Suprapubic skin (tissue), 4 donors: ENCODE measurements at regions not wholly inside any gene's neighbourhood (a gene's known extent, or its start where the extent isn't known, plus 50 kb on each side); places are given as distances from the start of the nearest gene placed in this dataset.
"Not testable (repeated sequence)": the region's sequence is repeated elsewhere in the genome, so short reads cannot be mapped to it uniquely, and the experiment has no call there.

Experiments used
- DNase-seq, 2 donors: peaks; one replicate each; pipeline ENCODE4 v3.0.0-alpha.2; 2019; ENCODE audit warnings: low spot score in 2 of 2
- H3K27ac ChIP-seq: fragments of 200-600 bp; sonication (generic); one replicate; pipeline ENCODE4 v1.5.1; 2019
- H3K27me3 ChIP-seq: fragments of 200-600 bp; sonication (generic); one replicate; pipeline ENCODE4 v1.5.1; 2019
- H3K36me3 ChIP-seq: fragments of 200-600 bp; sonication (generic); one replicate; pipeline ENCODE4 v1.5.1; 2019
- H3K4me1 ChIP-seq: fragments of 200-600 bp; sonication (generic); one replicate; pipeline ENCODE4 v1.5.1; 2019
- H3K4me3 ChIP-seq: fragments of 200-600 bp; sonication (generic); one replicate; pipeline ENCODE4 v1.5.1; 2019; ENCODE audit warnings: mild to moderate bottlenecking
- H3K9me3 ChIP-seq: fragments of 200-600 bp; sonication (generic); one replicate; pipeline ENCODE4 v1.5.1; 2019
- EP300 ChIP-seq: sonication (generic); formaldehyde crosslinking; IDR thresholded peaks from one replicate; pipeline ENCODE4 v1.6.1; 2017; ENCODE audit warnings: antibody characterized with exemption
- POLR2A ChIP-seq, 2 donors: fragments of 450-650 bp; IDR thresholded peaks; one replicate each; pipeline ENCODE4 v1.6.1; 2017; ENCODE audit warnings: antibody characterized with exemption in 2 of 2, mild to moderate bottlenecking in 2 of 2, moderate library complexity in 2 of 2
- POLR2AphosphoS5 ChIP-seq, 3 donors: sonication (generic); formaldehyde crosslinking; IDR thresholded peaks; one replicate each; pipeline ENCODE4 v1.6.1; 2017; ENCODE audit warnings: antibody characterized with exemption in 3 of 3
- WGBS: methylation state at CpG from one replicate; pipeline ENCODE4 v1.1.5; 2018; 5-methylcytosine and 5-hydroxymethylcytosine counted together
- TF ChIP-seq, protein P1 (sequence below), 2 donors: fragments of 200-600 bp in 1 of 2; fragments of 450-650 bp in 1 of 2; sonication (generic) in 1 of 2; IDR thresholded peaks; one replicate each; pipeline ENCODE4 v1.5.1; 2016 to 2019; ENCODE audit warnings: antibody characterized with exemption in 2 of 2, mild to moderate bottlenecking in 1 of 2, moderate library complexity in 1 of 2

DNA sequence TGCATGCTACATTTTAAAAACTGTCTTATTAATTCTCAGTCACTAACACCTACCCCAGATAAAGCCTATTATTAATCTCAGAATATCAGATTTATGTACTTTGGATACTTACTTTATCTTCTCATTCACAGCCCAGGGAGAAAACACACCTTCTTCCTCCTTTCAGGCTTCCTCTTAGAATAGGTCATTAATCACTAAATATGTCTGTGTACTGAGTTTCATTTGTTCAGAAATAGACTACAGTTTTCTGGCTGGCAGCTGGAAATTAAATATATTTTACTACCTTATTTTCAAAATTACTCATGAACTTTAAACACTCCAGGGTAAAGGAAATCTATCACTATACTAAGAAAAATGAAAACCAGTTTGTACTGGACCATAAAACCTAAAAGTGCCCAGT is 147.7 kb upstream of the DST start:
- TF ChIP-seq, protein P1, sequence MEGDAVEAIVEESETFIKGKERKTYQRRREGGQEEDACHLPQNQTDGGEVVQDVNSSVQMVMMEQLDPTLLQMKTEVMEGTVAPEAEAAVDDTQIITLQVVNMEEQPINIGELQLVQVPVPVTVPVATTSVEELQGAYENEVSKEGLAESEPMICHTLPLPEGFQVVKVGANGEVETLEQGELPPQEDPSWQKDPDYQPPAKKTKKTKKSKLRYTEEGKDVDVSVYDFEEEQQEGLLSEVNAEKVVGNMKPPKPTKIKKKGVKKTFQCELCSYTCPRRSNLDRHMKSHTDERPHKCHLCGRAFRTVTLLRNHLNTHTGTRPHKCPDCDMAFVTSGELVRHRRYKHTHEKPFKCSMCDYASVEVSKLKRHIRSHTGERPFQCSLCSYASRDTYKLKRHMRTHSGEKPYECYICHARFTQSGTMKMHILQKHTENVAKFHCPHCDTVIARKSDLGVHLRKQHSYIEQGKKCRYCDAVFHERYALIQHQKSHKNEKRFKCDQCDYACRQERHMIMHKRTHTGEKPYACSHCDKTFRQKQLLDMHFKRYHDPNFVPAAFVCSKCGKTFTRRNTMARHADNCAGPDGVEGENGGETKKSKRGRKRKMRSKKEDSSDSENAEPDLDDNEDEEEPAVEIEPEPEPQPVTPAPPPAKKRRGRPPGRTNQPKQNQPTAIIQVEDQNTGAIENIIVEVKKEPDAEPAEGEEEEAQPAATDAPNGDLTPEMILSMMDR (IDR thresholded peaks at IDR 0.05) = no peak
- TF ChIP-seq POLR2AphosphoS5 (IDR thresholded peaks at IDR 0.05) (no peak), POLR2A (IDR thresholded peaks at IDR 0.05) (no peak), EP300 (no peak)
- H3K27ac ChIP-seq = no peak overlapping the region
- H3K4me3 ChIP-seq = no peak overlapping the region
- DNase-seq = no peak
- H3K36me3 ChIP-seq = no peaks in the 10 kb centered on the region
- no peaks in the 10 kb centered on the region for H3K9me3 ChIP-seq
- H3K4me1 ChIP-seq = peaks cover 3% of the 10 kb centered on the region
- no peaks in the 10 kb centered on the region for H3K27me3 ChIP-seq

DNA sequence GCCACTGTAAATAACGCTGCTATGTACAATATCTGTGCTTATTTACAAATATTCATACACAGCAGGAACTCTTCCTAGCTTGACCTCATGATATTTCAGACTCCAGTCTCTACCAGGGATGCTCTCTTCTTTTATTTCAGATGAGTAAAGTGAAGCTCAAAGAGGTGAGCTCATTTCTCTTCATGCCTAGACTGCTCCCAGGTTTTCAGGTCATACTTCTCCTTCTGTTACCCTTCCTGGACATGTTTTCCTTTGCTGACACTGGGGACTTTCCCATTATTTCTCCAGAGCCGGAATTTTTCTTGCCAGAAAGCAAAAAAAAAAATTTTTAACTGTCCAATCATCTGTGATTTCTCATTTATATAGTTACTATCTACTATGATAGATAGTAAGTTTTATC is 147.2 kb upstream of the DST start:
- Histone ChIP-seq H3K4me3 (no peak overlapping the region), H3K36me3 (no peaks in the 10 kb centered on the region), H3K4me1 (peaks cover 3% of the 10 kb centered on the region), H3K27ac (no peak overlapping the region), H3K27me3 (no peaks in the 10 kb centered on the region), H3K9me3 (no peaks in the 10 kb centered on the region)
- TF ChIP-seq, protein P1 (IDR thresholded peaks at IDR 0.05) = no peak
- TF ChIP-seq POLR2AphosphoS5 (IDR thresholded peaks at IDR 0.05) = no peak
- no peak for TF ChIP-seq EP300
- no peak for TF ChIP-seq POLR2A (IDR thresholded peaks at IDR 0.05)
- WGBS = 43% methylated on average over 2 of the region's 2 CpGs
- no peak for DNase-seq

DNA sequence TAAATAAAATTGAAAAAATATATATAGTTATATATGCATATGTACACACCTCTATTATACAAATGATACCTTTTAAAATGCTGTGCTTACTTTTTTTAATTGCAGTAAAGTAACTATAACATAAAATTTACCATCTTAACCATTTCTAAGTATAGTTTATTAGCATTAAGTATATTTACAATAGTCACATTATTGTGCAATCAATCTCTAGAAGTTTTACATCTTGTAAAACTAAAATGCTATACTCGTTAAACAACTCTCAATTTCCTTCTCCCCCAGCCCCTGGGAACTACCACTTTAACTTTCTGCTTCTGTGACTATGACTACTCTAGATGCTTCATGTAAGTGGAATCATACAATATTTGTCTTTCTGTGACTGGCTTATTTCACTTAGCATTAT is 146.7 kb upstream of the DST start:
- no peak for DNase-seq
- Histone ChIP-seq H3K27me3 (no peaks in the 10 kb centered on the region), H3K27ac (no peak overlapping the region), H3K36me3 (no peaks in the 10 kb centered on the region), H3K4me1 (peaks cover 3% of the 10 kb centered on the region), H3K9me3 (no peaks in the 10 kb centered on the region), H3K4me3 (no peak overlapping the region)
- TF ChIP-seq POLR2AphosphoS5 (IDR thresholded peaks at IDR 0.05) (no peak), POLR2A (IDR thresholded peaks at IDR 0.05) (no peak), EP300 (no peak)
- TF ChIP-seq, protein P1 (IDR thresholded peaks at IDR 0.05) = no peak
- WGBS = 75% methylated on average over 1 of the region's 1 CpG

DNA sequence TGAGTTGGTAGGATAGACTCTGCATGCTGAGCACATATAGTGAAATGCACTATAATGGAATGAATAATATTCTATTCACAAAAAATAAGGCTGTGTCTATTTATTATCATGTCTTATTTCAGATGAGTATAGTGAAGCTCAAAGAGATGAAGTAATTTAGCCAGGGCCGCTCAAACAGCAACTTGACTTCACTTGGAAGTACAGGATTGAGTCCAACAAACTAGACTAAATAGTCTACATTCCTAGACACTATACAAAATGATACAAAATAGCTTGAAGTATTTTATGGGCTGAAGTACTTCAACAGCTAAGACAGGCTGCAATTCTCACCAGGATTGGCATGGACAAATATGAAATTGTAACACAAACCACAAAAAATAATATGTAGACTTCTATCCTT is 144.5 kb upstream of the DST start:
- Histone ChIP-seq H3K27ac (no peak overlapping the region), H3K36me3 (no peaks in the 10 kb centered on the region), H3K4me1 (peaks cover 3% of the 10 kb centered on the region), H3K9me3 (no peaks in the 10 kb centered on the region), H3K27me3 (no peaks in the 10 kb centered on the region), H3K4me3 (no peak overlapping the region)
- DNase-seq = no peak
- 90% methylated on average over 1 of the region's 1 CpG for WGBS
- no peak for TF ChIP-seq POLR2A (IDR thresholded peaks at IDR 0.05)
- TF ChIP-seq, protein P1 (IDR thresholded peaks at IDR 0.05) = no peak
- TF ChIP-seq EP300 = no peak
- TF ChIP-seq POLR2AphosphoS5 (IDR thresholded peaks at IDR 0.05) = no peak

DNA sequence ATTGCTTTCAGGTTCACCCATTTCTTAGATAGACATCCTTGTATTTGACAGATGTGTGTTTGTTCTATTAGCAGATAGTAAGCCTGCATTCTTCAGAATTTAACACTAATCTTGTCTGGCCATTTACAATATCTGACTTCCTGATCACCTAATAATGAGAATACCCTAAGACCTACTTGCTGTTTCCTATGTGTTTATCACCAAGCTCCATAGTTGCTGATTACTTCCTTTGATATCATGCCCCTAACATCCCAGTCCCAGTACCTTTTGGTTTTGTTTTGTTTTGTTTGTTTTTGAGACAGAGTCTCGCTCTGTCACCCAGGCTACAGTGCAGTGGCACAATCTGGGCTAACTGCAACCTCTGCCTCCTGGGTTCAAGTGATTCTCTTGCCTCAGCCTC is 143.6 kb upstream of the DST start:
- no peak for DNase-seq
- H3K4me1 ChIP-seq = peaks cover 3% of the 10 kb centered on the region
- no peaks in the 10 kb centered on the region for H3K36me3 ChIP-seq
- TF ChIP-seq POLR2AphosphoS5 (IDR thresholded peaks at IDR 0.05) (no peak), EP300 (no peak), POLR2A (IDR thresholded peaks at IDR 0.05) (no peak)
- TF ChIP-seq, protein P1 (IDR thresholded peaks at IDR 0.05) = no peak
- WGBS = 97% methylated on average over 1 of the region's 1 CpG
- H3K4me3 ChIP-seq = no peak overlapping the region
- no peak overlapping the region for H3K27ac ChIP-seq
- H3K27me3 ChIP-seq = no peaks in the 10 kb centered on the region
- no peaks in the 10 kb centered on the region for H3K9me3 ChIP-seq

DNA sequence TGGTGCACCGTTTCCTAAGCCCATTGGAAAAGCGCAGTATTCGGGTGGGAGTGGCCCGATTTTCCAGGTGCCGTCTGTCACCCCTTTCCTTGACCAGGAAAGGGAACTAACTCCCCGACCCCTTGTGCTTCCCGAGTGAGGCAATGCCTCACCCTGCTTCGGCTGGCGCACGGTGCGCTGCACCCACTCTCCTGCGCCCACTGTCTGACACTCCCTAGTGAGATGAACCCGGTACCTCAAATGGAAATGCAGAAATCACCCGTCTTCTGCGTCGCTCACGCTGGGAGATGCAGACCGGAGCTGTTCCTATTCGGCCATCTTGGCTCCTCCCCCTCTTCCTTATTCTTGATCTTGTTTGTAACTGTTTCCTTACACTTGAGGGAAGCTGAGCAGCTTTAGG is 142.8 kb upstream of the DST start:
- WGBS = 94% methylated on average over 19 of the region's 19 CpGs
- H3K4me3 ChIP-seq, H3K27ac ChIP-seq, H3K4me1 ChIP-seq, H3K27me3 ChIP-seq, H3K36me3 ChIP-seq, H3K9me3 ChIP-seq, DNase-seq: not testable (repeated sequence)

DNA sequence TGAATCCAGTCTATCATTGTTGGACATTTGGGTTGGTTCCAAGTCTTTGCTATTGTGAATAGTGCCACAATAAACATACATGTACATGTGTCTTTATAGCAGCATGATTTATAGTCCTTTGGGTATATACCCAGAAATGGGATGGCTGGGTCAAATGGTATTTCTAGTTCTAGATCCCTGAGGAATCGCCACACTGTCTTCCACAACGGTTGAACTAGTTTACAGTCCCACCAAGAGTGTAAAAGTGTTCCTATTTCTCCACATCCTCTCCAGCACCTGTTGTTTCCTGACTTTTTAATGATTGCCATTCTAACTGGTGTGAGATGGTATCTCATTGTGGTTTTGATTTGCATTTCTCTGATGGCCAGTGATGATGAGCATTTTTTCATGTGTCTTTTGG is 137.4 kb upstream of the DST start:
- H3K27me3 ChIP-seq, H3K4me1 ChIP-seq, H3K9me3 ChIP-seq, H3K4me3 ChIP-seq, H3K27ac ChIP-seq, H3K36me3 ChIP-seq, DNase-seq: not testable (repeated sequence)
- WGBS = 100% methylated on average over 2 of the region's 2 CpGs

DNA sequence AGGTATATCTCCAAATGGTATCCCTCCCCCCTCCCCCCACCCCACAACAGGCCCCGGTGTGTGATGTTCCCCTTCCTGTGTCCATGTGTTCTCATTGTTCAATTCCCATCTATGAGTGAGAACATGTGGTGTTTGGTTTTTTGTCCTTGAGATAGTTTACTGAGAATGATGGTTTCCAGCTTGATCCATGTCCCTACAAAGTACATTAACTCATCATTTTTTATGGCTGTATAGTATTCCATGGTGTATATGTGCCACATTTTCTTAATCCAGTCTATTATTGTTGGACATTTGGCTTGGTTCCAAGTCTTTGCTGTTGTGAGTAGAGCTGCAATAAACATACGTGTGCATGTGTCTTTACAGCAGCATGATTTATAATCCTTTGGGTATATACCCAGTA is 135.8 kb upstream of the DST start:
- WGBS = 98% methylated on average over 2 of the region's 2 CpGs
- not testable (repeated sequence) for DNase-seq, H3K27ac ChIP-seq, H3K27me3 ChIP-seq, H3K36me3 ChIP-seq, H3K4me3 ChIP-seq, H3K9me3 ChIP-seq, H3K4me1 ChIP-seq
